A549 (cell line): ENCODE measurements at regions not wholly inside any gene's neighbourhood (a gene's known extent, or its start where the extent isn't known, plus 50 kb on each side); places are given as distances from the start of the nearest gene placed in this dataset.

Experiments
- CTCF ChIP-seq: fragments of >200 bp; sonication (Bioruptor Twin); formaldehyde crosslinking; IDR thresholded peaks from 3 replicates; pipeline ENCODE4 v1.5.1; 2016
- E2F6 ChIP-seq: IDR thresholded peaks from 2 replicates; pipeline ENCODE4 v1.6.1; 2012; ENCODE audit warnings: low read depth, borderline replicate concordance
- EP300 ChIP-seq, 2 experiments: fragments of >200 bp; sonication (Bioruptor Twin); formaldehyde crosslinking; IDR thresholded peaks; 2 replicates in 1 of 2; 3 replicates in 1 of 2; pipeline ENCODE4 v1.6.1; 2016 to 2017
- ESRRA ChIP-seq: fragments of 150-350 bp; IDR thresholded peaks from 2 replicates; pipeline ENCODE4 v1.6.1; 2014; ENCODE audit warnings: mild to moderate bottlenecking, low read length, borderline replicate concordance
- NR3C1 ChIP-seq: fragments of >200 bp; sonication (Bioruptor Twin); formaldehyde crosslinking; IDR thresholded peaks from 3 replicates; pipeline ENCODE4 v1.6.1; 2017
- POLR2A ChIP-seq: IDR thresholded peaks from 2 replicates; pipeline ENCODE4 v1.6.1; 2012; ENCODE audit warnings: mild to moderate bottlenecking, low read length
- RAD21 ChIP-seq, 2 experiments: fragments of >200 bp in 1 of 2; sonication (Bioruptor Twin) in 1 of 2; formaldehyde crosslinking in 1 of 2; IDR thresholded peaks in 1 of 2; conservative IDR thresholded peaks in 1 of 2; 2 replicates in 1 of 2; 3 replicates in 1 of 2; pipeline ENCODE4 v1.6.1; 2012 to 2018; ENCODE audit warnings: inconsistent platforms in 1 of 2
- SREBF2 ChIP-seq: fragments of 450-650 bp; IDR thresholded peaks from 2 replicates; pipeline ENCODE4 v1.6.1; 2014; ENCODE audit warnings: mild to moderate bottlenecking, moderate library complexity
- USF2 ChIP-seq: fragments of 450-650 bp; IDR thresholded peaks from 2 replicates; pipeline ENCODE4 v1.6.1; 2014; ENCODE audit warnings: antibody characterized with exemption

- TF ChIP-seq POLR2A (no peak), USF2 (no peak), E2F6 (no peak), RAD21 (conservative IDR thresholded peaks at IDR 0.05 in 1 of 2, IDR thresholded peaks at IDR 0.05 in 1 of 2) (no peak), NR3C1 (no peak), CTCF (no peak), EP300 (IDR thresholded peaks at IDR 0.05) (no peak), ESRRA (no peak), SREBF2 (no peak)
Observed at GRCh38 chr1:59229138-59229537, 67.8 kb upstream of the FGGY start.
